ENCODE measurements at regions not wholly inside any gene's neighbourhood (a gene's known extent, or its start where the extent isn't known, plus 50 kb on each side); places are given as distances from the start of the nearest gene placed in this dataset.

- TF ChIP-seq, protein P1, sequence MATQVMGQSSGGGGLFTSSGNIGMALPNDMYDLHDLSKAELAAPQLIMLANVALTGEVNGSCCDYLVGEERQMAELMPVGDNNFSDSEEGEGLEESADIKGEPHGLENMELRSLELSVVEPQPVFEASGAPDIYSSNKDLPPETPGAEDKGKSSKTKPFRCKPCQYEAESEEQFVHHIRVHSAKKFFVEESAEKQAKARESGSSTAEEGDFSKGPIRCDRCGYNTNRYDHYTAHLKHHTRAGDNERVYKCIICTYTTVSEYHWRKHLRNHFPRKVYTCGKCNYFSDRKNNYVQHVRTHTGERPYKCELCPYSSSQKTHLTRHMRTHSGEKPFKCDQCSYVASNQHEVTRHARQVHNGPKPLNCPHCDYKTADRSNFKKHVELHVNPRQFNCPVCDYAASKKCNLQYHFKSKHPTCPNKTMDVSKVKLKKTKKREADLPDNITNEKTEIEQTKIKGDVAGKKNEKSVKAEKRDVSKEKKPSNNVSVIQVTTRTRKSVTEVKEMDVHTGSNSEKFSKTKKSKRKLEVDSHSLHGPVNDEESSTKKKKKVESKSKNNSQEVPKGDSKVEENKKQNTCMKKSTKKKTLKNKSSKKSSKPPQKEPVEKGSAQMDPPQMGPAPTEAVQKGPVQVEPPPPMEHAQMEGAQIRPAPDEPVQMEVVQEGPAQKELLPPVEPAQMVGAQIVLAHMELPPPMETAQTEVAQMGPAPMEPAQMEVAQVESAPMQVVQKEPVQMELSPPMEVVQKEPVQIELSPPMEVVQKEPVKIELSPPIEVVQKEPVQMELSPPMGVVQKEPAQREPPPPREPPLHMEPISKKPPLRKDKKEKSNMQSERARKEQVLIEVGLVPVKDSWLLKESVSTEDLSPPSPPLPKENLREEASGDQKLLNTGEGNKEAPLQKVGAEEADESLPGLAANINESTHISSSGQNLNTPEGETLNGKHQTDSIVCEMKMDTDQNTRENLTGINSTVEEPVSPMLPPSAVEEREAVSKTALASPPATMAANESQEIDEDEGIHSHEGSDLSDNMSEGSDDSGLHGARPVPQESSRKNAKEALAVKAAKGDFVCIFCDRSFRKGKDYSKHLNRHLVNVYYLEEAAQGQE (IDR thresholded peaks at IDR 0.05; ENCODE audit: insufficient read depth in 1 of 2, low read depth in 2 of 2, low read length in 2 of 2): no peak
- TF ChIP-seq FOXP2 (optimal IDR thresholded peaks at IDR 0.05; ENCODE audit: borderline replicate concordance, extremely low read depth, extremely low read length, insufficient read depth): no peak
- no peak for TF ChIP-seq TAF1 (IDR thresholded peaks at IDR 0.05; ENCODE audit: borderline replicate concordance, insufficient read depth, low read length)
- TF ChIP-seq POLR2AphosphoS5 (IDR thresholded peaks at IDR 0.05; ENCODE audit: low read depth, low read length): no peak
- TF ChIP-seq SIN3A (IDR thresholded peaks at IDR 0.05; ENCODE audit: borderline replicate concordance, insufficient read depth, low read length): no peak
These were observed 294.8 kb downstream of the PRELID2 start for GRCh38 chr5:145540375-145540774.

GRCh38 chr5:145539201-145539600 lies 295.9 kb downstream of the PRELID2 start:
- no peak for TF ChIP-seq FOXP2 (optimal IDR thresholded peaks at IDR 0.05; ENCODE audit: borderline replicate concordance, extremely low read depth, extremely low read length, insufficient read depth)
- TF ChIP-seq POLR2AphosphoS5 (IDR thresholded peaks at IDR 0.05; ENCODE audit: low read depth, low read length): no peak
- no peak for TF ChIP-seq SIN3A (IDR thresholded peaks at IDR 0.05; ENCODE audit: borderline replicate concordance, insufficient read depth, low read length)
- TF ChIP-seq, protein P1 (IDR thresholded peaks at IDR 0.05; ENCODE audit: insufficient read depth in 1 of 2, low read depth in 2 of 2, low read length in 2 of 2): no peak
- no peak for TF ChIP-seq TAF1 (IDR thresholded peaks at IDR 0.05; ENCODE audit: borderline replicate concordance, insufficient read depth, low read length)

- no peak for TF ChIP-seq TAF1 (IDR thresholded peaks at IDR 0.05; ENCODE audit: borderline replicate concordance, insufficient read depth, low read length)
- no peak for TF ChIP-seq POLR2AphosphoS5 (IDR thresholded peaks at IDR 0.05; ENCODE audit: low read depth, low read length)
- TF ChIP-seq, protein P1 (IDR thresholded peaks at IDR 0.05; ENCODE audit: insufficient read depth in 1 of 2, low read depth in 2 of 2, low read length in 2 of 2): no peak
- TF ChIP-seq FOXP2 (optimal IDR thresholded peaks at IDR 0.05; ENCODE audit: borderline replicate concordance, extremely low read depth, extremely low read length, insufficient read depth): no peak
- TF ChIP-seq SIN3A (IDR thresholded peaks at IDR 0.05; ENCODE audit: borderline replicate concordance, insufficient read depth, low read length): no peak
These were observed 299.0 kb downstream of the PRELID2 start for GRCh38 chr5:145536133-145536532.

DNA sequence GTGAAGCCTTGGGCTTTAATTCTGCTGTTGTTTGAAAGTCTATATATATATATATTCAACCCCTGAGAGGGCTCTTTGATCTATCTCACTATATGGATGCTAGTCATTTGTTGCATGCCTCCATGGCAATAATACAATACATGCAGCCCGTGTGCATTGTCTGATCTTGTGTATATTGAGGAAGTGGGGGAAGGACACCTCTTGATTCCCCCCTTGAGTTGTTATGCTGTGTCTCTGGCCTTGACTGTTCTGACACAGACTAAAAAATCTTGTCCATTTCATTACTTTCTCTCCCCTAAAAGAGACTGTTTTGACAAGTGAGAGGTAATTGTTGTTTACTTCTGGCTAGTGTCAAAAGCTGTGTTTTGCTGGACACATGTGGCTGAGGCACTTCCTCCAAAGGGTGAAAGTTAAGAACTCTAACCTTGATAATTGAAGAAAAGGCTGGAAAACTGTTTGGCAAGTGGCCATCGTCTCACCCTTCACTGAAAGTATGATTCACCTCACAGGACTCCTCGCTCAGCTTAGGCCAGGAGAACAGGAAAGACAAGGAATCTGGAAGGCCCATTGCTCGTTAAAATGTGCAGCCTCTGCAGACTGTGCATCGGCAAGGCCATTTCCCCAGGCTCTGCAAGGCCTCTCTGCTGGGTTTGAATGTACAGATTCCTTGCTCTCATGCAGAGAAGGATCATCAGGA lies 304.0 kb downstream of the PRELID2 start:
- TF ChIP-seq TAF1 (IDR thresholded peaks at IDR 0.05; ENCODE audit: borderline replicate concordance, insufficient read depth, low read length) (no peak), FOXP2 (optimal IDR thresholded peaks at IDR 0.05; ENCODE audit: borderline replicate concordance, extremely low read depth, extremely low read length, insufficient read depth) (no peak), POLR2AphosphoS5 (IDR thresholded peaks at IDR 0.05; ENCODE audit: low read depth, low read length) (no peak)
- TF ChIP-seq, protein P1 (IDR thresholded peaks at IDR 0.05; ENCODE audit: insufficient read depth in 1 of 2, low read depth in 2 of 2, low read length in 2 of 2): no peak
